ENCODE measurements at regions not wholly inside any gene's neighbourhood (a gene's known extent, or its start where the extent isn't known, plus 50 kb on each side); places are given as distances from the start of the nearest gene placed in this dataset.

DNA sequence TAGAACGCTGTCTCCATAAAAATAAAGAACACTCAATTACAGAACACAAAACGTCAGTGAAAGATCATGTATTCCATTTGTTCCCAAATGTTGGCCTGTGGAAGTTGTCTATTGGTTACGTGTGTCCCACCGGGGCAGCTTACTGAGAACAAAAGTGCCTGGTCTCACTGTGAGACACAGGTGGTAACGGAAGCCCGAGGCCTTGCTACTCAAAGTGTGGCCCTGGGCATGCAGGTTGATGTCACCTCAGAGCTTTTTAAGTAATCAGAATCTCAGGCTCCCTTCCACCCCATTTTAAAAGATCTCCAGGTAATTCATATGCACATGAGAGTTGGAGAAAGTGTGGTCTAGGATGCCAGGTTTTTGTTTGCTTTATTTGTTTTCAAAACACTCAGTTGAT is 422.5 kb upstream of the OPRM1 start:
- no peak for TF ChIP-seq GATA2 (IDR thresholded peaks at IDR 0.05; ENCODE audit: low read depth, low read length)
- no peak for TF ChIP-seq GATA3 (IDR thresholded peaks at IDR 0.05; ENCODE audit: low read depth, low read length)

DNA sequence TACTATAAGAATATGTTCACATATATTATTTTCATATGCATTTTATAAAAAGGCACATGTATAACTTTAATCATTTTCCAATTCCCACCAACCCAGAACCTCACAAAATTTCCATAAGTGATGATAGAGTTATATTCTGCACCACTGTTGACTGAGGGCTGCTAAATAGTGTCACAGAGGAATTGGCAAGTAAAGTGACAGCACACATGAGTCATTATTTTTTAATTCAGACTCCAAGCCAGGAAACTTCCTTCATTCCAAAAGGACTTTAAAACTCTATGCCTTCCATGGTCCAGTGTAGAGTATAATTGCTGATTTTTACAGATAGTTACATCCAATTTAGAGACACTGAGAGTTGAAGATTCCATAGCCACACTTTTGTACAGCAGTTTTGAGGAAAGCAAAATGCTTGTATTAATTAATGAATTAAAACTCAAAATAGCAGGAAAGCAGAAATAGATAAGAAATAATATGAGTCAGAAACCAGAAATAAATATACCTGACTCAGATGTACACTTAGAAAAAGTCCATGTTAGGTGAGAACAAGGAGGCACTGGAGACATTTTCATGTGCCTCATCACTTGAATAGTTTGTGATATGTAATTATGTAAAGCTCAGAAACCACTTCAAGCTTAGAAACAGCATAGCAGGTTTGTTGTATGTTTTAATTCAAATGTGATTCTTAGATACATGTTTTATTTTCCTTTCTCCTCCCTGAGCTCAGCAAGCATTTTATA is 425.2 kb upstream of the OPRM1 start:
- TF ChIP-seq GATA2 (IDR thresholded peaks at IDR 0.05; ENCODE audit: low read depth, low read length) = no peak
- TF ChIP-seq GATA3 (IDR thresholded peaks at IDR 0.05; ENCODE audit: low read depth, low read length) = no peak

DNA sequence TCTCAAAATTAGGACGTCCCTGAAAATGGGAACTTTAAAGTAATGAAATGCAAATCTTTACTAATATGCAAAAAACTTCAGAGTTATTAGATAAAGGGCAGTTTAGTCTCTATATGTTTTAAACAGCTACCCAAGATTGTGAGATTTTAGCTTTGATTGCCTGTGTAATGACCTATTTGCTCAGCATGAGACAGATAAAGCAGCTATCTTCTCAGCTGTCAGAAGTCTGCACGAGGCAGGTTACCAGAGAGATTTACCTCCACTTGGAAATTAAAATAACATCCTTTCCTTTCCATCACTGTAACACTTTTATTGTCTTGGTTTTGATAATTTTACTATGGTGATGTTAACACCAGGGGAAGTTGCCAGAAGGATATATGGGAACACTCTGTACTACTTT is 436.6 kb upstream of the OPRM1 start:
- TF ChIP-seq GATA3 (IDR thresholded peaks at IDR 0.05; ENCODE audit: low read depth, low read length) (no peak), GATA2 (IDR thresholded peaks at IDR 0.05; ENCODE audit: low read depth, low read length) (no peak)

DNA sequence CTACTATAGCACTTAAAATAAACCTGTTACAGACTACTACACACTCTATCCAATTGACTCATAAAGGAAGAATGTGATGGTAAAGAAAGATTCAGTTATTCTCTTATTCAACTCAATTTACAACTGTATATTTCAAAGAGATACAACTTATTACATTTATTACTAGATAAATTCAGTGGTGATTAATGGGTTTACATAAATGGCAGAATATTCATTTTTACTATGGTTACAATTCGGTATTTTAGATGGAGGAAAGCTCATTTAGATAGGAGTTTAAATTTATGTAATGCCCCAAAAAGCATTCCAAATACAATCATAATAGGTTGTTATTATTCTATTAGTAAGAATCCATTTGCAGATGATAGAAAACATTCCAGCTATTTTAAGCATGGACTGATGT is 439.1 kb upstream of the OPRM1 start:
- no peak for TF ChIP-seq GATA3 (IDR thresholded peaks at IDR 0.05; ENCODE audit: low read depth, low read length)
- no peak for TF ChIP-seq GATA2 (IDR thresholded peaks at IDR 0.05; ENCODE audit: low read depth, low read length)

DNA sequence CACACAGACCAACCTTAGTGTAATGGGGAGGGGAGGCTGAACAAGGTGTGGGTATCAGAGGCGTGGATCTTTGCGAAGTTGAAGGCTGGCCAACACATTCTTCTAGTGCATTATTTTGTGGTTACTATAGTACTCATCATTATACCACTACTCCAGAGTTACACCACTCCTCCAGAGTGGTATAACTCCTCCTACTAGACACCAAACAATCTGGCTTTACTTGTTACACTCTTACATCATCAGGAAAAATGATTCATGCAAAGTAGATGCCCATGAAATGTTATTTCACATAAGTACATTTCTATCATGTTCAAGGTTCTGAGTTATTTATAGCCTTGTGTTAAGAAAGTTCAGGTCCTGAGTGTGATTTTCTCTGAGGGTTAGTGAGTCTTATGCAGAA is 443.1 kb upstream of the OPRM1 start:
- no peak for TF ChIP-seq GATA3 (IDR thresholded peaks at IDR 0.05; ENCODE audit: low read depth, low read length)
- no peak for TF ChIP-seq GATA2 (IDR thresholded peaks at IDR 0.05; ENCODE audit: low read depth, low read length)

DNA sequence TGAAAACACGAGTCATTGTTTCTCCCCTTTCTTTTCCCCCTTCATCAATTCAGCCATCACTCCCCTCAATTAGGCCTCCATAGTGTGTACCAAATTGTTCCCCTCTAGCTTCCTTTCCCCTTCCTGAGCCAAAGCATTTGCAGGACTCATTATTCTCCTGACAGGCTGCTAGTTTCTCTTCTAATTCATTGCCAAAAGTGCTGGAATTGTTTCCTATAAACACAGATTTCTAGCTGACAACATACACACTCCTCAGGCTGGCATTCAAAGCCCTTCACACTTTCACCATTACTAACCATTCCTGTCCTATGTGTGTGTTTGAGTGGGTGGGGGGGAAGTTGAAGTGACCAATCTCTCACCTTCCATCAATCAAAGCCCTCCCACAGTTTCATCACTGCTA is 444.2 kb upstream of the OPRM1 start:
- TF ChIP-seq GATA3 (IDR thresholded peaks at IDR 0.05; ENCODE audit: low read depth, low read length) (no peak), GATA2 (IDR thresholded peaks at IDR 0.05; ENCODE audit: low read depth, low read length) (no peak)

DNA sequence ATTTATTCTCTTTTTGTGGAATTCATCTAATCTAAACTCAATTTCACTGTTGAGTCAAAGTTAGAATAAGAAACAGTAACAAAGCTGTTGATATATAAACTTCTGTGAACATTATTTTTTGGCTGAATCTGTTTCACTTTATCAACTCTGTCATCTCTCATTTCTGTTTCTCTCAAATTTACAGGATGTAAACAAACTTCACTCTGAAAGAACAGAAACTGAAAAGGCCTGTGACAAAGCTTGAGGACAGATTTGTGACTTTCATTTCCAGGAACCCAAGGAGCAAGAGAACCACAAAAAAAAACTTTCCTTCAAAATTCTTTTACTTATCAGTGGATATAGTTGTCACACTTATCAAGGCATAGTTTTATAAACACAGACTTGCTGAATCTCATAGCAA is 447.9 kb upstream of the OPRM1 start:
- TF ChIP-seq GATA3 (IDR thresholded peaks at IDR 0.05; ENCODE audit: low read depth, low read length) = no peak
- TF ChIP-seq GATA2 (IDR thresholded peaks at IDR 0.05; ENCODE audit: low read depth, low read length) = no peak

DNA sequence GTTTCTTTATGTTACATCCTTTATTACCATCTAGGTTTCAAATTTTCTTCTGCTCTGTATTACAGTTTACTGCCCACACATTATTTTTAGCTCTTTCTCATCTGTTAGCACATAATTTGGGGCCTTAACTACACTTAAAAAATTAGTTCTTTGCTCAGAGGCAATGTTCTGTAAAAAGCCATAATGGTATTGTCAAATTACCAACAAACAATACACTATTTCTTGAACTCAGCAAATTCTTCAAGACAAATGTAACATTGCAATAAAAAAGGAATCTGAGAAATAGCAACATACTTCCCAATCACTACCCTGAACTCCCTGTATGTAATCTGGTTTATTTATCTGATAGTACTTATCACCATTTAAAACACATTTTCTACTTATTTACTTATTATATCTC is 448.6 kb upstream of the OPRM1 start:
- TF ChIP-seq GATA2 (IDR thresholded peaks at IDR 0.05; ENCODE audit: low read depth, low read length) (no peak), GATA3 (IDR thresholded peaks at IDR 0.05; ENCODE audit: low read depth, low read length) (no peak)

DNA sequence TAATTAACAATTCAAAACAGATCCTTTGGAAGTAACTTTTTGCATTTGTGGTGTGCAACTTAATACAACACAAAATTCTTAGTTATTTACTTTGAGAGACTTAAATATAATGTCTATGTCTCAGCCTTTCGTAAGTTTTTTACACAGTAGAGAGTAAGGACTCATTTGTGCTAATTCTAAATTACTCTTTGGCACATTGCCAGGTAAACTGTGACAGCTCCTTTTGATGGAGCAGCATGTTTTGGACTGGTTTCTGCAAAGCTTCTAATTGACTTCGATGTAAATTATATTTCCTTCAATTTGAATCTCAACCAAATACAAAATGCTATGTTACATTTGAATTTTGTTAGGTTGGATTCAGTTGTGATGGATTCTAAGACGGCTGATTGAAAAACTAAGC is 450.7 kb upstream of the OPRM1 start:
- TF ChIP-seq GATA2 (IDR thresholded peaks at IDR 0.05; ENCODE audit: low read depth, low read length) = no peak

DNA sequence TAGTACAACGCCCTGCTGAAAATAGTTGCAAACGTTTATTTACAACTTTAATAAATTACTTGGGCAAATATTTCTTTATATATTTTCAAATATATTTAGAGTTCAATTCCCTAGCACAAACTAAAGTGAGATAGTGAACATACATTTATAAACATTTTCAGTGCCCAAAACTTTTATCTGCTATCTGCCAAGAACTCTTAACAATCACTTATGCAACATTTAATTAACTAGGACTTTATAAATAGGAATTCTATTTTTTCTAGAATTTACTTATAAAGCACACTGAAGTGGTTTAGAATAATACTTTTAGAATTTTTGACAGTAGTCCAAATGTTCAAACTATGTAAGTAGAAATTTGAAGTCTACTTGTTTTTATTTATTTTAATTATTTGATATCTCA is 452.6 kb upstream of the RGS17 start:
- TF ChIP-seq GATA2 (IDR thresholded peaks at IDR 0.05; ENCODE audit: low read depth, low read length) (no peak), GATA3 (IDR thresholded peaks at IDR 0.05; ENCODE audit: low read depth, low read length) (no peak)

DNA sequence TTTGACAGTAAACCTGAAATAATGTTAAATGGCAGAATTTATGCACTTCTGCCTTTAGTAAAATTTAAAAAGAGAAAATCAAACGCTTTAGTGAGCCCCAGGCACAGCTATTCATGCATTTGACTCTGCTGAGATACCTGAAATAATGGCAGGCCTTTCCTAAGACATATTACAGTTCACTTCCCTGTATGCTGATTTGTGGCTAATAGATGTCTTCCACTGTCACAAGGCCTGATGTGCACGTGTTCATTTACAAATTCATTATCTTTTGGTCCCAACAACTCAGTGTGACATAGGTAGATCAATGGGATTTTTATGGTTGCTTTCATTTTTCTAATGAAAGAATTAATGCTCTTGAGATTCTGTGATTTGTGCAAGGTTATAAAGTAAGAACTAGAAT is 449.7 kb upstream of the RGS17 start:
- TF ChIP-seq GATA2 (IDR thresholded peaks at IDR 0.05; ENCODE audit: low read depth, low read length) = no peak
- TF ChIP-seq GATA3 (IDR thresholded peaks at IDR 0.05; ENCODE audit: low read depth, low read length) = no peak

DNA sequence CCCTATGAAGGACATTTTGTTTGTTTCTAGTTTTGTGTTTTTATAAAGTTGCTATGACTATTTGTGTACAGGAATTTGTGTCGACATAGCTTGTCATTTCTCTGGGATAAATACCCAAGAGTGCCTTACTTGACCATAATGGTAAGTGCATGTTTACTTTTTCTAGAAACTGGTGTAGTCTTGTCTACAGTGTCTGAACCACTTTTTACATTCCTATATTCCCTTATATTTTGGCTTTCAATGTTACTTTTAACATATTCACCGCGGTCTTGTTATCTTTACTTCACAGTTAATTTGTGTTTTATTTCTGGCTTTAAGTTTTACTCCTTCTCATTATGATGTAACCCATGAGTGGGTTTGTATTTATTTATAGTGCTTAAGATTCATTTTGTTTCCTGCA is 444.4 kb upstream of the RGS17 start:
- TF ChIP-seq GATA2 (IDR thresholded peaks at IDR 0.05; ENCODE audit: low read depth, low read length) = no peak
- no peak for TF ChIP-seq GATA3 (IDR thresholded peaks at IDR 0.05; ENCODE audit: low read depth, low read length)

DNA sequence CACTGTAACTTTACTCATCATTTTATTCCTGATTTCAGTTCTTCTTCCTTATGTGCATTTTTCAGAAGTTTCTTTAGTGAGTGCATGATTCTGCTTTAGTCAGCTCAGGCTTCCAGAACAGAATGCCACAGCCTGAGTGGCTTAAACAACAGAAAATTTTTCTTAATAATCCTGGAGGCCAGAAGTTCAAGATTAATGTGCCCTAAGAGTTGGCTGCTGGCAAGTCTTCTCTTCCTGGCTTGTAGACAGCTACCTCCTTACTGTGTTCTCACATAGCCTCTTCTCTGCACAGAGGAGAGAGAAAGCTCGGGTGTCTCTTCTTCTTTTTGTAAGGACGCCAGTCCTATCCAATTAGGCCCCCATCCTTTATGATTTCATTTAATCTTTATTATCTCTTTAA is 443.1 kb upstream of the RGS17 start:
- TF ChIP-seq GATA3 (IDR thresholded peaks at IDR 0.05; ENCODE audit: low read depth, low read length) (no peak), GATA2 (IDR thresholded peaks at IDR 0.05; ENCODE audit: low read depth, low read length) (no peak)

DNA sequence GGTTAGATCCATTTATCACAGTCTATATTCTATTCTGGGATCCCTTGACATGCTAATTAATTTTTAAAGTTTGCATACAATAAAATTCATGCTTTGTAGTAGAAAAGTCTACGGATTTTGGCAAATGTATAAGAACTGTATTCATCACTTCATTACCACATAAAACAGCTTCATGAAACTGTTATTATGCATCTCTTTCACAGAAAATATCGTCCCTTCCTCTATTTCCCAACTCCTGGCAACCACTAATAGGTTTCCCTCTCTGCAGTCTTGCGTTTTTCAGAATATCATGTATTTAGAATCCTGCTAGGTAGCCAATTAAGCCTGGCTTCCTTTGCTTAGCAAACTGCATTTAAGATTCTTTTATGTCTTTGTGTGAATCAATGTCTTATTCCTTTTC is 441.3 kb upstream of the RGS17 start:
- TF ChIP-seq GATA2 (IDR thresholded peaks at IDR 0.05; ENCODE audit: low read depth, low read length) (no peak), GATA3 (IDR thresholded peaks at IDR 0.05; ENCODE audit: low read depth, low read length) (no peak)

DNA sequence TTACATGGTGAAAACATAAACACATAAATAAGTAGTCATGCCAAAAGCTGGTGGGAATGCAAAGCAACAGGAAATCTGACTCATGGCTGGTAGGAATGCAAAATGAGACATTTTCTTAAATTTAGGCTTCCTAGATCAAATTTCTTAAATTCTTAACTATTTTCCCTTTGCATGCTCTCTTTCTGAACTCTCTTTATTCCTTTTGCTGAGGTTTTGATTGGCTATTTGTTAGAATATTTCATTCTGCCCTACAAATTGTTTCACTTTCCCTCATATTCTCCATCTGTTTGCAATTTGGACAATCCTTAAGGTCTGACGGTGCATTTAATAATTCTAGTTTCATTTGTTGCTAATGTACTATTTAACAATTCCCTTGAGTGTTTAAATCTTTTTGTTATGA is 437.5 kb upstream of the RGS17 start:
- TF ChIP-seq GATA3 (IDR thresholded peaks at IDR 0.05; ENCODE audit: low read depth, low read length) = no peak
- no peak for TF ChIP-seq GATA2 (IDR thresholded peaks at IDR 0.05; ENCODE audit: low read depth, low read length)

DNA sequence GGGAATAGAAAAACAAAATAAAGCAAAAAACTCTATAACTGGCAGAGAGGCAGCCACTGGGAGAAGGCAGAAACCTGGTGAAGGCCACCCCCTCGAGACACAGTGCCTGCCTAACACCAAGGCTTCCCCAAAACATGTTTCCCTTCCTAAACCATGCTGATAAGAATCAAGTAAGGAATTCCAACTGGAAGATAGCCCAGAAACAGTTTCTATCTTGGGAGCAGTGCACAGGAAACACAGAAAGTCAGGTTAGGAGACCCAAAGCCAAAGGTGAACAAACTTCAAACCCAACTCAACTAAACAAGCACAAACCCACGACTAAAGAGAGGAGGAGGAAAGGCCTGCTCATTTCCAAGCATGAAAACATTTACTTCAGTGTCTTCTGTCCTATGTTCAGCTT is 433.7 kb upstream of the RGS17 start:
- TF ChIP-seq GATA3 (IDR thresholded peaks at IDR 0.05; ENCODE audit: low read depth, low read length) = no peak
- no peak for TF ChIP-seq GATA2 (IDR thresholded peaks at IDR 0.05; ENCODE audit: low read depth, low read length)

Measured in SH-SY5Y (cell line).